GM18951 (cell line): ENCODE measurements at regions not wholly inside any gene's neighbourhood (a gene's known extent, or its start where the extent isn't known, plus 50 kb on each side); places are given as distances from the start of the nearest gene placed in this dataset.
"Not testable (repeated sequence)": the region's sequence is repeated elsewhere in the genome, so short reads cannot be mapped to it uniquely, and the experiment has no call there.

Experiments
- POLR2A ChIP-seq: IDR thresholded peaks from 4 replicates; pipeline ENCODE4 v1.6.1; 2011; ENCODE audit warnings: mild to moderate bottlenecking; ENCODE audit not compliant: insufficient read length, insufficient read depth; ENCODE audit errors: extremely low read depth
- in situ Hi-C: fragments of 300-500 bp; cut with MboI; formaldehyde crosslinking; loops from one replicate; pipeline ENCODE4 v1.12.0; 2022; ENCODE audit warnings: low sequenced_read_pairs, mixed read lengths, inconsistent platforms; ENCODE audit not compliant: unreplicated experiment

GRCh38 chr16:29142506-29142905 lies 157.7 kb downstream of the LAT start:
- in situ Hi-C loops, result not testable (repeated sequence)

DNA sequence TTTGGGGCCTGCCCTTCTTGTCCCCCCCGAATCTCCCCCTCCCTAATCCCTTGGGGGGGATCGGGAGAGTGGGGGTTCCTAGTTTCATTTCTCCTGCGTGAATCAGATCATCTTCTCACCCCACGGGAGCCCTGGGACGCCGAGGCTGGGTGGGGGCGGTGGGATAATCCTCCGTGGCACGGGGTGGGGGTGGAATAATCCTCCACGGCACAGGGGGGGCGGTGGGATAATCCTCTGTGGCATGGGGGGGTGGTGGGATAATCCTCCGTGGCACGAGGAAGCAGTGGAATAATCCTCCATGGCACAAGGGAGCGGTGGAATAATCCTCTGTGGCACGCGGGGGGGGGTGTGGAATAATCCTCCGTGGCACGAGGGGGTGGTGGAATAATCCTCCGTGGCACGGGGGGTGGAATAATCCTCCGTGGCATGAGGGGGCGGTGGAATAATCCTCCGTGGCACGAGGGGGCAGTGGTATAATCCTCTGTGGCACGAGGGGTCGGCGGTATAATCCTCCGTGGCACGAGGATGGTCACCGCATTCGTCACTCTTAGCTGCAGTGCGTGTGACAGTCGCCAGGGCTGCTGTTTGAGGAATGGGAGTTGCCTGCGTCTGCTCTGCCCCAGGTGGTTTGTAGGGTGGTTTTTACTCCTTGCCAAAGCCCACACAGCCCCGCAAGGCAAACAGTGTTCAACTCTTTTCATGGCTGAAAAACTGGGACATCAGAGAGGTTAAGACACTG lies 156.9 kb downstream of the LAT start:
- in situ Hi-C loops, result no loop called here
- TF ChIP-seq POLR2A, result no peak

GRCh38 chr16:29141121-29141520 lies 156.3 kb downstream of the LAT start:
- in situ Hi-C loops, result not testable (repeated sequence)

- in situ Hi-C loops, result not testable (repeated sequence)
Measured at GRCh38 chr16:29139901-29140855, 155.3 kb downstream of the LAT start.

DNA sequence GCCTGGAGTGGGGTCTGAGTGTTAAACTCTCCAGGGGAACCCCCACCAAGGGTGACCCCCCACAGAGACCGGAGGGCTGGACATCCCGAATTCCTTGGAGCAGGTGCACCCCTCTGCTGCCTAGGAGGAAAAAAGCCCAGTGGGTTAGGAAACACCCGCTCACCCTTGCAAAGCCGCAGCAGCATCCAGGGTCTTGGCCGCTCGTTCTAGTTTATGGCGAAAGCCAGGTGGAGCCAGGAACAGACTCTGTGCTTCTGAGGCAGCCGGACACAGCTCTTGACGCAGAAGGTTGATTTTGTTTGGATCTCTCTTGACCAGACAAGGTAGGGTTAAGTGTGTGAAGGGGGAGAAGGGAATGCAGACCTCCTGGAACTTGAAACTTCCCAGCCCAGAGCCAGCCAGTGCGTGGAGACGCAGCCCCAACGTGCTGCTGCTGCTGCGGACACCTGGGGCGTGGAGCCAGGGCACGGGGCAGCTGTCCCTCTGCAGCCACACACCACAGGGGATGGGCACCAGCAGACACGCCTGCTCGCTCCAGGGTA lies 154.5 kb downstream of the LAT start:
- in situ Hi-C loops, result no loop called here
- no peak for TF ChIP-seq POLR2A

DNA sequence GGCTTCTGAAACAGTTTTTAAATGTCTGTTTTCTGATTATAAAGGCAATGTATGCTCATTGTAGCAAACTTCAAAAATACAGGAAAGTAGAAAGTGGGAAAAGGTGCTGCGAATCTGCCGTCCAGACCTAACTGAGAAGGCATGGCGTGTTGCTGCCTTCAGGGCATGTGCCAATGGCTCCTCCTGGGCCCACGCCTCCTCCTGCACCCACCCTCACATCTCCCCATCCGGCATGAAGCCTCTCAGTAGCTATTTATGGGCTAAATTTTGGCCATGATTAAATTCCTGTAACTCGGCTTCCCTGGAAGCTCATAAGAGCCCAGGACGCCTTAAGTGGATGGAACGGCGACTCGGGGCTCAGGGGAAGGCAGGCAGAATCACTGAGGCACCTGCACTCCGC lies 153.8 kb downstream of the LAT start:
- in situ Hi-C loops, result not testable (repeated sequence)

GRCh38 chr16:29137894-29138662 lies 153.2 kb downstream of the LAT start:
- in situ Hi-C loops, result not testable (repeated sequence)

- in situ Hi-C loops, result not testable (repeated sequence)
Measured at GRCh38 chr16:29137461-29137860, 152.6 kb downstream of the LAT start.

DNA sequence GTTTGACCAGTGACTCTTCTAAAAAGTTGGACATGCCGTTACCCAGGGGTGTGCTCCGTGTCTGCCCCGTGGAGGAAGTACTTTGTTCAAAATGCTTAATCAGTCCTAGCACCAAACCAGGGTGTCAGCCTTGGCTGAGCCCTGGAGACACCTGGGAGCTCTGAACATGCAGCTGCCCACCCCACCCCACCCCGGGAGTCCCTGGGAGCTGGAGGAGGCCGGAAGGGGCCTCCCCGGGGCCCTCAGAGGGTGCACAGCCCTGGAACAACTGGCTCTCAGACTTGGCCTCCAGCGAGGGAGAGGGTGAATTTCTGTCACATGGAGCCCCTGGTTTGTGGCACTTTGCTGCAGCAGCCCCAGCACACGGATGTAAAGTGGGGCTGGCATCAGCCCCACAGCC lies 152.1 kb downstream of the LAT start:
- in situ Hi-C loops, result not testable (repeated sequence)

DNA sequence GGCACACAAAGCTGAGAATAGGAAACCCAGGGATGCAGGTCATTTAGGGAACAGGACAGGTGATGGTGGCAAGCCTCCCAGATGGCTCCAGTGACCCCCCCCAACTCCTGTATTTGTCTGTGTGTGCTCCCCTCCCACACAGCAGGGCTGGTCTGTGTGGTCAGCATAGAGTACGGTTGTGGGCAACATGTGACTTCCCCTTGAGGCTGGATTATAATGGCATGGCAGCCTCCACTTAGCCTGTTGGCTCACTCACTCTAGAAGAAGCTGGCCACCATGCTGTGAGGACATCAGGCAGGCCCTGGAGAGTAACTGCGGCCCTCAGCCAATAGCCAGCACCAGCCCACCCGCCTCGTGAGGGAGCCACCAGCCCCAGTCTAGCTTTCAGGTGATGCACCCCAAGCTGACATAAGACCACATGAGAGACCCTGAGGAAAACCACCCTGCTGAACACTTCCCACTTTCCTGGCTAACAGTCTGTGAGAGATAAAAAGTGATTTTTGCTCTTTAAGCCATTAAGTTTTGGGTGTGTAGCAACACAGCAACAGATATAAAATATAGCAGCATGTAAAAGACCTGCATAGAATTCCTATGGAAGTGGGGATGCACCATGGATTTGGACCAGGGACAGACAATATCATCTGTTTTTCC lies 151.3 kb downstream of the LAT start:
- in situ Hi-C loops, result not testable (repeated sequence)

DNA sequence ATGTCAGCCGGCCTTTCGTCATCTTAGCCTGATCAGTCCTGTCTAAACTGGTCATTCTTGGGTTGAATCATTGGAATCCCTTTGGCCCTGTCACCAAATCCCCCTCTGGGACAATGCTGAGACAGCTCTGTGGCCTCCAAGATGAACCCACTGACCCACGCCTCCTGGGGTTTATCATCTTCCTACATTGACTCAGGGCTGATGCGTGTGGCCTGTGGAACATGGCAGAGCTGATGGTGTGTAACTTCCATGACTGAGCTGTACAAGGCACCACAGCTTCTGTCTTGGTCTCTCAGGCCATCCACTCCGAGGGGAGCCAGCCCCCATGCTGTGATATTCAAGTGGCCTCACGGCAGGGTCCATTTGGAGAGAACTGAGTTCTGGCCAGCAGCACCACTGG lies 150.2 kb downstream of the LAT start:
- in situ Hi-C loops, result not testable (repeated sequence)

- in situ Hi-C loops, result not testable (repeated sequence)
Measured at GRCh38 chr16:29133681-29134430, 149.0 kb downstream of the LAT start.

DNA sequence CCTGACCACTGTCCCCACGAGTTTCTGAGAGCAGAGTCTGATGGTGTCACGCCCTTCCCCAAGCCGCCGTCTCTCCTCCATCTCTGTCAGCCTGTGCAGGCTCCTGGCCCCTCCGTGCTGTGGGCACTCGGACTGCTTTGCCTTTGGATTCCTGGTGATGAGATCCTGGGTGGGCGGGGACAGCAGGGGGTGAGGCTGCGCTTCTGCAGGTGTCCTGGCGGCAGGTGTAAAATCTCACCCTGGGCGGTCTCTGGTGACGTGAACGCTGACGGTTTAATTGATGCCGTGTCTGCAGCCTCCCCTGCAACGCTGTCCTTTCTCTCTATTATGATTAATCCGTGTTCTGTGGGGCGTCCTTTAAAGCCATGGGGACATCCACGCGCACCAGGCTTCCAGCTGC lies 148.0 kb downstream of the LAT start:
- in situ Hi-C loops, result not testable (repeated sequence)

DNA sequence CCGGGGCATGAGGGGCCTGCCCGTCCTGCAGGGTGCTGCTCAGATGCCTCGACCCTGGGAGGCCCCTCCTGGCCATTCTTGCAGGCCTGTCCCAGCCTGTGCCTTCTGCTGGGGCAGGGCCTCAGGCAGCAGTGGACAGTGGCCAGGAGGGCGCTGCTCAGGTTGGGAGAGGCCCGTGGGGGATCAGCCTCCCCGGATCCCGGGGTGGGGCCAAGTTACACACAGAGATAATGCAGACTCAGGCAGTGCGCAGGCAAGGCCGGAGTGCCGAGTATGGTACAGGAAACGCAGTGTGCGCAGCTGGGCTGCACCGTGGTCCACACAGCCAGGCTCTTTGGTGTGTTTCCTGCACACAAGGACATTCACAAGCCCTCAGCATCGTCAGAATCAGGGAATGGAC lies 147.6 kb downstream of the LAT start:
- in situ Hi-C loops, result not testable (repeated sequence)

DNA sequence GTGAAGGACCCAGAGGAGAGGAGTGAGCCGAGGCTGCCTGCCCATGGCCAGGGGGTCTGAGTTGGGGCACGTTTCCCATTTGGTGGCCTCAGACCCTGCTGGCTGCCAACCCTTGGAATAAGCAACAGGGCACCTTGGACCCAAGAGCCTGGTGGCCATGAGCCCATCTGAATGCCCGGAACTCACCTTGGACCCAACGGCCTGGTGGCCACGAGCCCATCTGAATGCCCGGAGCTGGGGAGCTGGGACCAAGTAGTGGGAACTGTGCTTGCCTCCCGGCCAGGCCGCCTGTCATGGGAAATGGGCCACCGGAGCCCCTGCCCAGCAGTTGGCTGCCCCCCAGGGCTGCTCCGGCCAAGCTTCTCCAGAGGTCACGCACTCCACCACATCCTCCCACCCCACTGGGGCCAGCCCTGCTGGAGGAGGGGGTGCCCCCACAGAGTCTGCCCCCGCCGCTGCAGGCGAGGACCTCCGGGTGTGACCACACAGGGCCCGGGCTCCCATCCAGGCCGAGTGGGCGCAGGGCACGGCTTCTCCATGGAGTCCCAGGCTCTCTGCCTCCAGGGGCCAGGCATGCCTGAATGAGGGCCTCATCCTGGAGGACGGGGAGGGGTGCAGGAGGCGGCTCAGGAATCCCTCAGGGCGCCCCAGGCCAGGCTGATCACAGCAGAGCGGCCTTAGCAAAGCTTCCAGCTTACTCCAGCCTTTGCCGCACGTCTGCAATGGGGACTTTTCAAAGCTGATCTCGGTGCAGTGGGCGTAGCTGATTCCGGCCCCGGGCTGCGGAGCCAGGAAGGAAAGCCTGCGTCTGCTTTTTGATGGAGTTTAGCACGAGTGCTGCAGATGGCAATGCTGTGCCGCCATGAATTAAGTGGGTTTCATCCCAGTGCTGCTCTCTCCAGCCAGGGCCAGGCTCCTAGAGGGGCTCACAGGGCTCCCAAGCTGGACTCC lies 146.3 kb downstream of the LAT start:
- in situ Hi-C loops, result not testable (repeated sequence)

DNA sequence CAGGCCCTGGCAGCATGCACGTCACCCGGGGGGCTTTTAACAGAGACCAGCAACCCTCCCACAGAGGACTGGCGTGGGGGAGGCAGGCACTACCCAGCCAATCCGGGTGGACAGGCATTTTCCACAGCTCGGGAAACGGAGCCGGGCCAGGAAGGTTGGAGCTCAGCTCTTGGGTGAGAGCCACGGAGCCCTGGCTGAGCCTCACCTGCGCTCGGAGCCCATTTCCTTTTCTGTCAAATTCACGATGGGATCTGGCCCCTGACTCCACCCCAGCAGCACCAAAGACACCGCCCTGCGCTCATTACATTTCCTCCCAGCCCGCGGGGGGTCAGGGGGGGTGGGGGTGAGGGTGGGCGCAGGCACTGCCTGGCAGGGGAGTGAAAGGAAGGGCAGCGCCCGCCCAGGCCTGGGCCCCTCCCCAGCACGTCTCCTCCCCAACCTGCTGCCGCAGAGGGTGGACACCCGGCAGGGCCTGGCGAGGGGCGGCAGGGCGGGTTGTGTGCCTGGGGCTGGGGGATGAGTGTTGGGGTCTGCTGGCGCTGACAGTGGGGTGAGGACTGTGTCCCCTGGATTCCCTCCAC lies 145.4 kb downstream of the LAT start:
- in situ Hi-C loops, result not testable (repeated sequence)

DNA sequence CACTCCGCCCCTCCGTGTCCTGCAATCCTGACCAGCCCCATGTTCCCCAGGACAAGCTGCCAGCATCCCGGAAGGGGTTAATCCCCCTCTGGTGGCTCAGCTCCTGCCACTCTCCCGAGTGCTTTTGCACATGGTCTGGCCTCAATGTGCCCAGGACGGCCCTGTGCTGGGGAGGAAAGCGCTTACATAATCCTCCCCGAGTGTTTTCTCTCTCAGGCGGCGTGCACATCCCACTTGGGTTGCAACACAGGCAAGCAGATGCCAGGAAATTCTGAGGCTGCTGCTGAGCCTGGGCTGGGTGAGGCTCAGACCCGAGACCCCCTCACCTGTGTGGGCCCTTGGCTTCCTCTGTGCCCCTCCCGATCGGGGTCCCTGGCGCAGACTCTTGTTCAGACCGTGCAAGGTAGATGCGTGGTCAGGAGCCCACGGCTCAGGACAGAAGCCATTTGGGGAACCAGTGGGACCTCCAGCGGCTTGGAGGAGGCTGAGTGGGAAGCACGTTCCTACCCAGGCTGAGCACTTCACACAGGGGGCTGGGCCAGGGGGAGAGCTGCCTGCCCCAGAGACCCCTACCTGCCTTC lies 144.7 kb downstream of the LAT start:
- in situ Hi-C loops, result not testable (repeated sequence)
